HG03060 (cell line): ENCODE measurements at regions not wholly inside any gene's neighbourhood (a gene's known extent, or its start where the extent isn't known, plus 50 kb on each side); places are given as distances from the start of the nearest gene placed in this dataset.

ENCODE experiments used
- ATAC-seq: cut with Tn5 transposase; IDR thresholded peaks from one replicate; pipeline ENCODE4 v1.9.1; 2021; ENCODE audit warnings: low read depth, moderate number of reproducible peaks; ENCODE audit not compliant: unreplicated experiment

DNA sequence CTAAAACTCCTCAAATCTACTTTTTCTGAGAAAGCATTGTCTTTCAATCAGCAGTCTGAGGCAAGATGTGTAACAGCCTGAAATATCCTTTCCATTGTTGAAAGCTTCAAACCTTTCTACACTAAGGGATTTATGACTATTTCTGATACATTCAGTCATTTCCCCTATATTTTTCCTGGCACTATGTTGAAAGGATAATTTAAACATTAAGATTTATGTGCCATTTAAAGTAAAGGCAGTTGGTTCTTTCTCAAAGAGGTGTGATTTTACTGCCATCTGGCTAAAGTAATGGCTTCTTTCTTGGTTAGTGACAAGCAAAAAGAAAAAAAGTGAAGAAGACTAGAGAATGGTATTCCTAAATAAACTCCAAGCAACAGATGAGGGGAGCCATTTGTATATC lies 249.6 kb upstream of the COL8A1 start:
- no peak for ATAC-seq

DNA sequence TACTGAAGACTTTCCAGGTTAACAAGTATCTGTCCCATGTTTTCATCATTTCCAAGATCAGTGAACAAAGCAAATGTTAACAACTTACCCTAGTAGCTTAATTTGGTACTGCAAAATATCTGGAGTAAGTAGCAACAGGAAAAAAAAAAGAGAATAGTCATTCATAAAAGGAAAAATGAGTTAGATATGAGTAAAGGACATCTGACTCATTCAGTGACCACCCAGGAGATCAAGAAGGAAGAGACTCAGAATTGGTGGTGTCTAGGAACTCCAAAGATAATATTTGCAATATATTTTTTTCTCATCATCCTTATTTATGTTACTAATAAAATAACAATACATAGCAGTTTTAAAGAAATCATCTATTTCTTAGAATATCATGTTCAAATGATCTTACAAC lies 253.8 kb upstream of the COL8A1 start:
- no peak for ATAC-seq

DNA sequence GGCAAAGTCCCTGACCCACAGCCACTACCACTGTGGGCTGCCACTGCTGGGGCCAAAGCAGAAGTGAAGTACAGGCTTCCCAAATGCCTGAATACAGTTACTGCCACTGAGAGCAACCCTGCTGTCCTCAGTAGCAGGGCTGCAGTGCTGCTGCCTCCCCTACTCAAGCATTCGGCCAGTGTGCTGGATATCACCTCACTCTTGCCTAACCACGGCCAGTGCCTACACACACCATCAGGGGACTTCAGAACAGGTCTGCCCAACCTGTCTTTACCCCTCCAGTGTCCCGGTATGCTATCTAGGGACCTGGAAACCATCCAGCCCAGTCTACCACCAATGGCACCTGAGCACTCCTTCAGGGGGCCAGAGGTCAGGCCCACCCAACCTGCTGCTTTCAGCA lies 261.5 kb upstream of the COL8A1 start:
- ATAC-seq = no peak

DNA sequence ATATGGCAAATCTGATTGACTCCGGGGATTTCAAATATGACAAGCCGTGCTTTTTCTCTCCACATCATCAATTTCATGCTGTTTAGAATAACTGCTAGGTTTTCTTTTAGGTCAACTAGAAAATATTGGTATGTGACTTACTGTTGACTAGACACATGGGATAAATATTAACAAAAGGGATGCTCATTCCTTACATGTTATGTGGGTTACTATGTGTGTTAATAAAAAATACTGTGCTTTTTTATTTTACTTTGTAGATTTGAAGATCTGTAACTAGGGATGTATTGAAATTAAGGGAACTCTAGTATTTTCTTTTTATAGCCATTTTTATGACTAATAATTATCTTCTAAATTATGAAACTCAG lies 264.6 kb upstream of the COL8A1 start:
- no peak for ATAC-seq

DNA sequence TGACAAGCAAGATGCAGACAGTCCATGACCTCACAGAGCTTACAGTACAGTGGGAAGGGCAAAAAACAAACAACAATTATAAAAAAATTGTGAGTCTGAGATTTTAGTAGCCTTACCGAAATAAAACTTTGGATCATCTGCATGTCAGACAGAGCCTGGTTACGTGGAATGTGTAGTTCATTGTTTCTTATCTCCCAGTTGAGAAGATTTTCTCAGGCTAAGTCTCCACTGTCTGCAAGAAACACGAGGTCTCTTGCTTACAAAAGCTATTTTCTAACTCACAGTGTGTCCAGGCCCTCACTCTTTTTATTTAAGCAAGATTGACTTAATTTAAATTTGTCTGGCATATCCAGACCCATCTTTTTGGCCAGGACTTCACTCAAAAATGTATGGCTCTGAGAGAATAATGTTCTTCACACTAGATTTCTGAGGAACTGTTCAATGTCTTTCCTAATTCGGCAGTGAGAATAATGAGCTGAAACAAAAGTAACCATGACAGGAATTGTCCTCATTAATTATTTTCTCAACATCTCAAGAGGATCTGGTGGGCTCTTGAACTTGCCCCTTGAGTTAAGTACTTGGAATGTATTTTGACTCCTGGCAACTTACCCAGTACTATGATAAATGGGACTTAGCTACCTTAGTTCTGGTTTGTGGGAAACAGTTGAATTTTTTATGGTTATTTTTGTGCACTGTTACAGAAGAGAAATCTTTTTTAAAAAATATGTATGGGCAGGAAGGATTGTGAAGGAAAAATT lies 265.1 kb upstream of the COL8A1 start:
- no peak for ATAC-seq

DNA sequence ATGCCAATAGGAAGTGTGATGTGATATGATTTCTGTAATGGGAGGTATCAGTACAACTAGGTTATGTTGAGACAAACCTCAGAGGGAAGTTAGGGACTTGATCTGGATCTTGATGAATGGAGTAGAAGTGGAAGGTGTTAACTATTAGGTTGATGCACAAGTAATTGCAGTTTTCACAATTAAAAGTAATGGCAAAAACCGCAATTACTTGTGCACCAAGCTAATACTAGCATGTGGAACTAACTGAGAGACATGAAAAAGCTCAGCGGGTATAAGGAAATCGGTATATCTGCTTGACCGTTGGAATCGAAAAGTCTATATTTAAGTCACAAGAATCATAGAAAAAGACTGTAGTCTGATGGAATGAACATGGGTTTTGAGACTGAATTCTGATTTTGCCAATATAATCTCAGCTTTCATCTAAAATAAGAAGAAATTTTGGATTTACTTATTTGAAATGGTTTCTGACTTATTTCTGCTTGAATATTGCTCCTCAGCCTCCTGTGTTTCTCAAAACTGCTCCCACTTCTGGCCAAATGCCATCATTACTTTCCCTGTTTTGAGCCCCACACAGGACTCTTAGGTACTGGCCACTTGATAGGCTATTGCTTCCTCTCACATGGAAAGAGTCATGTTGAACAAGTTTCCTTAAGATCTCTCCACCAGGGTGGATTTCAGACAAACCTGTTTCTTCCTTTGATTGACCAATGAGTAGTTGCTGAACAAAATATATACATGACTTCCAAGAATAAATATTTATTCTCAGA lies 271.5 kb upstream of the COL8A1 start:
- no peak for ATAC-seq

DNA sequence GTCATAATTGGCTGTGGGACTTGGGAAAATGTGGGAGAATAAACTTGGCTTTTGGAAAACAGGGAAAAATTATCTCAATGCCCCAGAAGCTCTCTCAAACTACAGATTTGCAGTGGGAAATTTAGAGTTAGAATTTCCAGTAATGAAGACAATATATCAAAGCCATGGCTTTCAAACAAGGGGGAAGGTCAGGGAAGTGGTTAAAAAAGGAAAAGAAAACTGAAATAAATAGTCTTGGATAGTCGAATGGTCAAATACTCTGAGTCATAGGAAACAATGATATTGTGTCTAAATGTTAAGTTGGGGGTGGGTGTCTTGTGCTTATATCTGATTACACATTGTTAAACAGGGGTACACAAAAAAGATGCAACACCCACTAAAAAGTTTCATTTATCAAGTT lies 272.4 kb upstream of the COL8A1 start:
- no peak for ATAC-seq

DNA sequence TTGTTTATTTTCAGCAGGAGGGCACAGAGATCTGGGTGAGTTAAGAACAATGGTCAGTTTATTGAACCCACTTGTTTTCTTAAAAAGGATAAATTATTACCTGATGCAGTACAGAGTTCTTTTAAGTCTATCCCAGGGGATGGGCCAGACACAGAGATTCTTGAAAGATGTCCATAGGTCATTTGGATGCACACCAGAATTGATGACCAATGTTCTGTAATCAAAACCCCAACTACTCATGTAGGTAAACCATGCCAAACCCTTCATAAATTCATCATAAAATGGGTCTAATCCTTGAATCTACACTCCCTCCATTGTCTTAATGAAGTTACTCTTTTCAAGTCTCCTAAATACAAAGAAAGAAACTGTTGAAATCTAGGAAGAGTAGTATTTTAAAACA lies 273.0 kb upstream of the COL8A1 start:
- ATAC-seq = no peak

DNA sequence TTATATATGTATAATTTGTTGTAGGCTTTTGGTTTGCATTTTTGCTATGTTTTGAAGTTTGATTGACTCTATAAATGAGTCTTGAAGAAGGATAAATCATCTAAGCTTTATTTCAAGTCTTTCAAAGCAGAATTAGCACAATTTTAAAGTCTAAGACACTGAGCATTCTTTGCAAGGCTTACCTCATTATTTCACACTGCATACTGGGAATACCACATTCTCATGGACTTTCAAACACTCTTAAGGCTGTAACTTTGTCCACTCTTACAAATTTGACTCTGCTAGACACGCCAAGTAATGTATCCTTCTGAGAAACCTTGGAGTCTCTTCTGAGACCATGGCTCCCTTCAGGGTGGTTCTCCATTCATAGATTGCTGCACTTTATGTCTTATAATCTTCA lies 281.3 kb upstream of the COL8A1 start:
- ATAC-seq = no peak

DNA sequence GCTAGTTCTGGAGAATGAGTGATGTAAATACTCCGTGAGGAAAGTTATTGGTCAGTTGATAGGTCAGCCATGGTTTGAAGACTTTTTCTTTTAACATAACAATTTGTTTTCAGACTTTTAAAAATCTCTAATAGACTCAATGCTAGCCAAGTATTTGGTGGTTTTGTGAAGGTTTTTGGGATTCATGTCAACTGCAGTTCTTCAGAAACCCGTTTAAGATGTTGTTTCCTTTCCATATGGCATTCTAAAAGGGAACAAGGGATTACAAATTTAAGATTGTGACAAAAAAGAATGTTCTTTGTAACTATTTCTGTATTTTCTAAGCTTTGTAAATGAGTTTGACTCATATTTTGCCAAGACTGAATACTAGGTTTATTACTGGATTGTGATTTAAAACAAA lies 281.7 kb upstream of the COL8A1 start:
- ATAC-seq = no peak

DNA sequence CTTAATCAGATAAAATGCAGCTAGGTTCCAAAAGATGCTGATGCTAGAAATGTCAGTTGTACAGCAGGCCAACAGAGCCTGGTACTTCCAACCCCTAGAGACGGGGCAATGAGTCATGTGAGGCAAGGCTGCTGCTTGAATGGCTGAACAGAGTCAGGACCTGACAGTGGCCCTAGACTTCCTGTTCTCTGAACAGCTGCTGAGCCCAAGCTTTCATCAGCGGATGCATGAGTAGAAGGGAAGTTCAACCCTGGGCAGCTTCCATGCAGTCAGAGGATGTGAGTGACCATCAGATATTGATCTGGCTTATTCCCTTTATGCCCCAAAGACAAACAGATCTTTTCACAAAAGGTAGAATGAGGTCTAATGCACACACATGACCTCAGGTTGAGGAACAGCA lies 282.9 kb upstream of the COL8A1 start:
- ATAC-seq = no peak

DNA sequence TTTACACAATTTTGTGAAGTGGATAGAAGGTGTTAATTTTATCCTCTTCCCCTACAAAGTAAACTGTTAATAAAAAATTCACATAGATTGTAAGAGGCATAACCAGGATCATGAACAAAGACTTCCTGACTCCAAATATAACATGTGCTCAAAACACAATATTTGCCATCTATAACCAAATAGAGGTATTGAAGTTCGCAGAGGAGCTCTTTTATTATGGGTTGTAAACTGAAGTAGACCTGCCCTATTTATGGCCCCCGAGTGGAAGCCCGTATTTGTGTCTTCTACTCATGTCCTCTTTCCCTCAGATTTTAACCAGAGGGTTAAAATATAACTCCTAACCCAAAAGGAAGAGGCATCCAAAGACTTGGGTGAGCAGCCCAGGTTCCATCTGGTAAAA lies 285.6 kb upstream of the COL8A1 start:
- ATAC-seq = no peak

DNA sequence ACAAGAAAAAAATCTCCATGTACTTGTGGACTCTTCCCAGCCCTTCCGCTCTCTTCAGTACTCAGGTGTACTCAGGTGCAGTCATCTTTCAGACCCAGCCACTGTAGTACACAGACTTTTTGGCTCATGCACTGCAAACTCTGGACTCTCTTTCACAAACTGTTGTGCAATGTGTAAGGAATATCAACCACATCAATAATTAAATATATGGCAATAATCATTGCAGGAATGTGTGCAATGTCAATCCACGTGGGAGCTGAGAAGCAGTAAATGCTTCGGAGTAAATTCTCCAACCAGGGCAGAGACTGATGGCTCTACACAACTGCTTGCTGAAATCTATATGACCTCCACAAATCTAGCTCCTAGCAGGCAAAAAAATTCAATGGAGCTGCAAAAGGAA lies 287.3 kb upstream of the COL8A1 start:
- no peak for ATAC-seq

DNA sequence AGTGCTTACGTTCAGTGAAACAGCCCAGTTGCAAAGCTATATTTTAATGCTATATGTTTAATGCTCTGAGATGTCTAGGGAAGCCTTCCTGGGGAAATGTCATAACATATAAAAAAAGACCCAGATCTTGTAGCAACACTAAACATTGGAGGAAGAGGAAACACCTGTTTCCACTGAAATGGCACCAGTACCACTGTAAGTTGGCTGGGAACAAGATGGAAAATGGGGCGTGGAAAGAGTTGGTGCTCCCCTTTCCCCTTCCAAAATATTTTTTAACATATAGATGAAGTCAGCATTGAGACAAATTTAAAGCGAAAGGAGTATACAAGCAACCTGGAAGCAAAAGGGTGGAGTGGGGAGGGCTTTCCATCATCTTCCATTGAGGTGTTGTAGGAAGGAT lies 289.9 kb upstream of the COL8A1 start:
- no peak for ATAC-seq

DNA sequence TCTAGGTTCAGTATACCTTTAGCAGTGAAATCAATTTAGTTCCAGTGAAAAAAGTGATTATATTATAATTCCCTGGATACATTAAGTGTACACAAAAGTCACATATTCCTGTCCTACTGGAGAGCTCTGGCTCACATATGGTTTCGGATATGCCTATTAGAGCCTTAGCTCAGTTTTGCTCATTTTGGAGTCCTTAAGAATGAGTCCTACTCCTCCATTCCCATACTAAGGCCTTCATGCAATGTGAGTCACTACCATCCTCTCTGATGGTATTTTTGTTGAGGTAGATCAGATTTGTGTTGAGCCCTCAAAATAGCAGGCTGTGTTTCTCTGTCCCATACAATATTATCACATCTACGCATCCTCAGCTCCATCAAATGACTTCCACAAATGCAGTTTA lies 294.2 kb upstream of the COL8A1 start:
- ATAC-seq = no peak

DNA sequence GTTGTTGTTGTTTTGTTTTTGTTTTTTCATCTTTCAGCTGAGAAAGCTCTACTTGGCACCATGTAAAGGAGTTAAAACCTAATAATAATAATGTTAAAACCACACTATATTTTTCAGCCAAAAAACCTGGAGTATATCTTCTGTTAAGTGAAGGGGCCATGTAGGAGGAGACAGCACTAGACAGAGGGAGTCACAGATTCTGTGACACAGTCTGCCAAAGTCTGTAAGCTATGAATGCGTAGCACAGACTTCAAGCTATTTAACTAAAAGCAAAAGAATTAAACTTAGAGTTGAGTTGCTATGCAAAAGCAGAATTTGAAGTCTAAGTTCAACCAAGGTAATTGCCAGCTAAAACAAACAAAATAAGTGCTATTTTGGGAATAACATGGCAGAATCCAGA lies 296.0 kb upstream of the COL8A1 start:
- no peak for ATAC-seq

DNA sequence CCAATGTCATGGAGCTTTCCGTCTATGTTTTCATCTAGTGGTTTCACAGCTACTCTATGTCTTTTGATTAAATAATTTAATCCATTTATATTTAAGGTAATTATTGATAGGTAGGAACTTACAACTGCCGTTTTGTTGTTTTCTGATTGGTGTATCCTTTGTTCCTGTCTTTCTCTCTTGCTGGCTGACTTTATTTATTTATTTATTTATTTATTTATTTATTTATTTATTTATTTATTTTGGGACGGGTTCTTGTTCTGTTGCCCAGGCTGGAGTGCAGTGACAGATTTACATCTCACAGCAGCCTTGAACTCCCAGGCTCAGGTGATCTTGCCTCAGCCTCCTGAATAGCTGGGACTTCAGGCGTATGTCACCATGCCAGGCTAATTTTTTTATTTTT lies 299.2 kb upstream of the COL8A1 start:
- ATAC-seq = no peak

DNA sequence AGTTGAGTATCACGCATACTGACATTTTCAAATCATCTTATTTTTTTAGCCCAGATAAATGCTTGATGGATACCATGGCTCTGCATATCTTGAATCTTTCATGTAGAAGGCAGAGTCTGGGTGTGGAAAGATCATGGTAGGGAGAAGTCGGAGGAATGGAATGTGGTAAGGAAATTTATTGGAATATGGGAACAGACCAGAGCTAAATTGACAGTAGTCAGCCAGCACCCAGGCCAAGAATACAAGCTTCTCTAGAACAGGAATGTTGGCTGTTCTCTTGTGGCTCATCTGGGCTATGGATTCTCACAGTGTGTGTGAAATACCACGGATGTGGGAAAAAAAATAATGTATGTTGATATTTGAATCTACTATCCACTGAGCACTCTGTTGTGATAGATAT lies 305.7 kb upstream of the COL8A1 start:
- no peak for ATAC-seq

DNA sequence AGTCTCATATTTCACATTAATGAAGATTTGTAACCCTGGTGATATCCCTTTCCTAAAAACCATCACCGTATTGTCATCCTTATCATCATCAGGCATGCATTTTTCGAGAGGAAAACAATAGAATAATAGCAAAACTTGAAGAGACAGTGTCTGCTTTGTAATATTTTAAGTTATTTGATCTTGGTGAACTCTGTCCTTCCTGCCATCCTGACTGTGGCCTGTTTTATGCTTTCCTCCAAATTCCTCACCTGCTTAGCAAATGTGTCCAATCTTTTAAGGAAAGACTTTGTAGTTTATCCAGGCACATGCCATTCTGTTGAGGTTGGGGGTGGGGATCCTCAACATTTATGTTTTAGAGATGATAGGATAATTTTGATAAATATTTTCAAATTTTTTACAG lies 306.1 kb upstream of the COL8A1 start:
- no peak for ATAC-seq

DNA sequence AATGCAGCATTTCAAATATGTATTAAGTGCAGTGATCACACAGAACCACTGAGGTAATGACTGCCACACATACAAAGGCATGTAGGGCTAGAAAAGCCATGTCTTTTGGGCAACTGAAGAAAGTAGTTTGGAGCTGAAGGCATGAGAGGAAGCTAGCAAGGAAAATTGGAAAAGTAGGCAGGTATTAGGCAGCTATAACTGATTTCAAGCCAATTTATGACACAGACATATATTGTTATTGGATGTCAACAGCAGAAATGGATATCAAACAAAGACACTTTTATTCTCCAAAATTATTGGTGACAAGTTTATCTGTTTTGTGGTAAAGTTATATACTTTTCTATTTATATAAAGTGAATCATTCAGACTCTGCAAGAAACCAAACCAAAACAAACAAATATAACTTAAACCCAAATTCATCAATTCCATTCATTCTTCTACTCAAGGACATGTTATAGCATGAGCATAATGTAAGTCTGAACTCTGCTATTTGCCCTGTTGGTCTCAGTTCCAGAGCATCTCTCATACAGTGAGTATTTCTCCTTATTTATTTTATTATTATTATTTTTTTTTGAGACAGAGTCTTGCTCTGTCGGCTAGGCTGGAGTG lies 307.4 kb upstream of the COL8A1 start:
- ATAC-seq = no peak

DNA sequence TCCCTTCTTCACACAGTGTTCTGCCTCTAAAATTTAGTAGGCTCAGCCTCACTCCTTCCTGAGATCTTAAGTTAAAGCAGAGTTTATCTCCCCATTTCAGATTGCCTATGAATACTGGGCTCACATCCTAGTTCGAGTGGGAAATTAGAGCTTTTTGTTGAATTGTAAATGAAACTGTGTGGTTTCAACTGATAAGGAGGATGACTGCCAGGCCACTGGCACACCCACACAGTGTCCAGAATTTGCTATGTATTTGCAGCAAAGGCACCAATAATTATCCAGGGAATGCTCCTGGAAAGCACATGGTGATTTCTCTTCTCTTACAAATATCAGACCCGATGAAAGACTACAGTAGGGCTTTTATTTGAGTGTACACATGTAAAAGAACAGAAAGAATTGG lies 308.1 kb upstream of the COL8A1 start:
- ATAC-seq = no peak

DNA sequence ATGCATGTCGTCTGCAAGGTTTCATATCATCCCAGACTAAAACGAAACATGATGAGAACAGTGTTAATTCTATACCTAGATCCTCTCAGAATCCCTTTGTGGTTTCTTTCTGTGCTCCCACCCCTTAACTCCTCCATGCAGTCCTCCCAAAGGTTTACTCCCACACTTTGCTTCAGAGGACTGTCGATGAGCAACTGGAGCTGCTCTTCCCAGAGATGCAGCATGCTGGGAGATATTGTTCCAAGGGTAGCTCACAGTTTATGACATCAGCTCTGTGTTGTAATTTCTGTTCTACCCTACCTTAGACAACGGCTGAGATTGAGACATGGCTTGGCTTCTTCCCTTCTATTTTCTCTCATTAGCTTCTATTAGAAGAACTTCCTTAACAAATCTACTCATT lies 313.0 kb upstream of the COL8A1 start:
- no peak for ATAC-seq
